Ammon's horn (tissue), 1 donor: ENCODE measurements at regions not wholly inside any gene's neighbourhood (a gene's known extent, or its start where the extent isn't known, plus 50 kb on each side); places are given as distances from the start of the nearest gene placed in this dataset.
"Not testable (repeated sequence)": the region's sequence is repeated elsewhere in the genome, so short reads cannot be mapped to it uniquely, and the experiment has no call there.

Experiments used
- DNase-seq: peaks from one replicate; pipeline ENCODE4 v3.0.0-alpha.2; 2016; ENCODE audit warnings: low spot score

GRCh38 chr14:103186909-103187586 is 63.8 kb downstream of the TNFAIP2 start:
- DNase-seq: no peak

GRCh38 chr14:103187911-103188310 is 64.7 kb downstream of the TNFAIP2 start:
- DNase-seq: no peak

- no peak for DNase-seq
These were observed 65.7 kb downstream of the TNFAIP2 start for GRCh38 chr14:103188810-103189480.

- no peak for DNase-seq
These were observed 66.5 kb downstream of the TNFAIP2 start for GRCh38 chr14:103189481-103190470.

- no peak for DNase-seq
These were observed 67.5 kb downstream of the TNFAIP2 start for GRCh38 chr14:103190741-103191140.

- no peak for DNase-seq
These were observed 68.6 kb downstream of the TNFAIP2 start for GRCh38 chr14:103191844-103192243.

- no peak for DNase-seq
These were observed 69.1 kb downstream of the TNFAIP2 start for GRCh38 chr14:103192246-103192840.

- DNase-seq: not testable (repeated sequence)
These were observed 69.6 kb downstream of the TNFAIP2 start for GRCh38 chr14:103192861-103193260.

- not testable (repeated sequence) for DNase-seq
These were observed 70.2 kb downstream of the TNFAIP2 start for GRCh38 chr14:103193491-103193890.

- DNase-seq: no peak
These were observed 71.2 kb downstream of the TNFAIP2 start for GRCh38 chr14:103194256-103195045.

- DNase-seq: no peak
These were observed 72.8 kb downstream of the TNFAIP2 start for GRCh38 chr14:103195828-103196615.

- DNase-seq: no peak
These were observed 73.5 kb downstream of the TNFAIP2 start for GRCh38 chr14:103196716-103197115.

- no peak for DNase-seq
These were observed 75.2 kb downstream of the TNFAIP2 start for GRCh38 chr14:103198131-103199105.

- no peak for DNase-seq
These were observed 75.9 kb downstream of the TNFAIP2 start for GRCh38 chr14:103199124-103199523.

GRCh38 chr14:103201801-103202200 is 78.5 kb downstream of the TNFAIP2 start:
- DNase-seq: no peak

- no peak for DNase-seq
These were observed 81.7 kb downstream of the TNFAIP2 start for GRCh38 chr14:103204852-103205540.

- DNase-seq: no peak
These were observed 82.3 kb downstream of the TNFAIP2 start for GRCh38 chr14:103205541-103205906.

- no peak for DNase-seq
These were observed 82.8 kb downstream of the TNFAIP2 start for GRCh38 chr14:103206023-103206481.
